KMS-11 (cell line): ENCODE measurements at regions not wholly inside any gene's neighbourhood (a gene's known extent, or its start where the extent isn't known, plus 50 kb on each side); places are given as distances from the start of the nearest gene placed in this dataset.

ENCODE experiments used
- H2AFZ ChIP-seq: fragments of 200-600 bp; sonication (generic); 2 replicates; pipeline ENCODE4 v1.6.1; 2016; ENCODE audit warnings: antibody characterized with exemption, mixed run types, low read depth
- H3K27ac ChIP-seq: fragments of 200-600 bp; sonication (generic); 2 replicates; pipeline ENCODE4 v1.6.1; 2016; ENCODE audit warnings: mild to moderate bottlenecking, mixed run types
- H3K27me3 ChIP-seq: fragments of 200-600 bp; sonication (generic); 2 replicates; pipeline ENCODE4 v1.6.1; 2017; ENCODE audit warnings: mild to moderate bottlenecking, low read depth, mixed run types, moderate library complexity; ENCODE audit not compliant: insufficient read depth
- H3K36me3 ChIP-seq: fragments of 200-600 bp; sonication (generic); 2 replicates; pipeline ENCODE4 v1.6.1; 2017; ENCODE audit warnings: mild to moderate bottlenecking, mixed run types; ENCODE audit not compliant: insufficient read depth
- H3K4me1 ChIP-seq: fragments of 200-600 bp; sonication (generic); 2 replicates; pipeline ENCODE4 v1.6.1; 2016; ENCODE audit warnings: mild to moderate bottlenecking, low read depth, mixed run types; ENCODE audit not compliant: poor library complexity, severe bottlenecking
- H3K4me2 ChIP-seq: fragments of 200-600 bp; sonication (generic); 2 replicates; pipeline ENCODE4 v1.7.0; 2016; ENCODE audit warnings: mild to moderate bottlenecking, mixed run types
- H3K4me3 ChIP-seq: fragments of 200-600 bp; sonication (generic); IDR thresholded peaks from 2 replicates; pipeline ENCODE4 v1.6.1; 2017; ENCODE audit warnings: low read depth, low read length, mixed read lengths; ENCODE audit not compliant: insufficient read depth
- H3K79me2 ChIP-seq: fragments of 200-600 bp; sonication (generic); 2 replicates; pipeline ENCODE4 v1.6.1; 2016; ENCODE audit warnings: low read depth, mixed run types; ENCODE audit not compliant: insufficient read depth
- H3K9ac ChIP-seq: fragments of 200-600 bp; sonication (generic); 2 replicates; pipeline ENCODE4 v1.6.1; 2016; ENCODE audit warnings: mild to moderate bottlenecking, mixed run types
- H4K20me1 ChIP-seq: fragments of 200-600 bp; sonication (generic); 2 replicates; pipeline ENCODE4 v1.6.1; 2016; ENCODE audit warnings: mild to moderate bottlenecking, mixed run types; ENCODE audit not compliant: insufficient read depth
- TF ChIP-seq, protein P1 (sequence below): fragments of 200-600 bp; sonication (generic); conservative IDR thresholded peaks from 2 replicates; pipeline ENCODE4 v1.6.1; 2017; ENCODE audit warnings: low read depth, mild to moderate bottlenecking, antibody characterized with exemption, low read length, moderate library complexity, mixed read lengths

DNA sequence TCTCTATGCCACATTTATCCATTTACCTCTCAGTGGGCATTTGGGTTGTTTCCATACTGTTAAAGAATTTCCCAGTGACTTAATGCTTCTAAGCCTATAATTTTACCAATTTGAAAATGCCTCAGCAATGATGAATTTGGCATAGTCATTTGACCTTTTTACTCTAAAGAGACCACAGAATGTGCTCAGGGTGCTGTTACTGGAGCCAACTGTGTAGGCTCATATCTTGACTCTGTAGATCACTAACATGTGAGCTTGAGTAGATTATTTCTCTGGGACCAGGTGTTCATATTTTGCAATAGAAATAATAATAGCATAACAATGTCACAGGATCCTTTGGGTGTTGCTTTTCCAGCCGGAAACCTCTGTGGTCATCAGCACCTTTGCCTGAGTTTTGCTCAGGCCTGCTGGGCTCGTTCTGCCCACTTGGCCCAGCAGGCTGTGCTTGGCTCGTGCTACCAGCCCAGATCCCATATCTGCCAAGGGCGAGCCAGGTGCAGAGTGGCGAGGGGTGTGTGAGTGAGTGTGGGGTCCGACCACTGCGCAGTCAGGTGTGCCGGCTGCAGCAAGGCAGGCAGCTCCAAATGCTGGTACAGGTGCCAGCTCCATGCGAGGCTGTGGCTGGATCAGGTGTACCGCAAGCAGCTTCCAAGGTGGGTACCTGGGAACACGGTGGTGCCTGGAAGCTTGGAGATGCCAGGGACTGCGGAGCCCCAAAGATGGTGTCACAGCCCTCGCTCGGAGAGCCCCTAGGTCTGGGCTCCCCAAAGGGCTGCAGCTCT is 70.6 kb upstream of the ANK2 start:
- no peaks in the 10 kb centered on the region; the same call in 1 of the 2 replicates for H3K36me3 ChIP-seq
- no peaks in the 10 kb centered on the region for H3K4me1 ChIP-seq
- H3K27me3 ChIP-seq, result no peaks in the 10 kb centered on the region
- TF ChIP-seq, protein P1, sequence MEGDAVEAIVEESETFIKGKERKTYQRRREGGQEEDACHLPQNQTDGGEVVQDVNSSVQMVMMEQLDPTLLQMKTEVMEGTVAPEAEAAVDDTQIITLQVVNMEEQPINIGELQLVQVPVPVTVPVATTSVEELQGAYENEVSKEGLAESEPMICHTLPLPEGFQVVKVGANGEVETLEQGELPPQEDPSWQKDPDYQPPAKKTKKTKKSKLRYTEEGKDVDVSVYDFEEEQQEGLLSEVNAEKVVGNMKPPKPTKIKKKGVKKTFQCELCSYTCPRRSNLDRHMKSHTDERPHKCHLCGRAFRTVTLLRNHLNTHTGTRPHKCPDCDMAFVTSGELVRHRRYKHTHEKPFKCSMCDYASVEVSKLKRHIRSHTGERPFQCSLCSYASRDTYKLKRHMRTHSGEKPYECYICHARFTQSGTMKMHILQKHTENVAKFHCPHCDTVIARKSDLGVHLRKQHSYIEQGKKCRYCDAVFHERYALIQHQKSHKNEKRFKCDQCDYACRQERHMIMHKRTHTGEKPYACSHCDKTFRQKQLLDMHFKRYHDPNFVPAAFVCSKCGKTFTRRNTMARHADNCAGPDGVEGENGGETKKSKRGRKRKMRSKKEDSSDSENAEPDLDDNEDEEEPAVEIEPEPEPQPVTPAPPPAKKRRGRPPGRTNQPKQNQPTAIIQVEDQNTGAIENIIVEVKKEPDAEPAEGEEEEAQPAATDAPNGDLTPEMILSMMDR, result no peak
- H3K9ac ChIP-seq, result no peak overlapping the region
- H3K4me3 ChIP-seq, result no peak overlapping the region
- H4K20me1 ChIP-seq, result no peaks in the 10 kb centered on the region
- no peaks in the 10 kb centered on the region for H3K79me2 ChIP-seq
- H3K4me2 ChIP-seq, result no peak overlapping the region
- no peak overlapping the region for H2AFZ ChIP-seq
- H3K27ac ChIP-seq, result no peak overlapping the region

DNA sequence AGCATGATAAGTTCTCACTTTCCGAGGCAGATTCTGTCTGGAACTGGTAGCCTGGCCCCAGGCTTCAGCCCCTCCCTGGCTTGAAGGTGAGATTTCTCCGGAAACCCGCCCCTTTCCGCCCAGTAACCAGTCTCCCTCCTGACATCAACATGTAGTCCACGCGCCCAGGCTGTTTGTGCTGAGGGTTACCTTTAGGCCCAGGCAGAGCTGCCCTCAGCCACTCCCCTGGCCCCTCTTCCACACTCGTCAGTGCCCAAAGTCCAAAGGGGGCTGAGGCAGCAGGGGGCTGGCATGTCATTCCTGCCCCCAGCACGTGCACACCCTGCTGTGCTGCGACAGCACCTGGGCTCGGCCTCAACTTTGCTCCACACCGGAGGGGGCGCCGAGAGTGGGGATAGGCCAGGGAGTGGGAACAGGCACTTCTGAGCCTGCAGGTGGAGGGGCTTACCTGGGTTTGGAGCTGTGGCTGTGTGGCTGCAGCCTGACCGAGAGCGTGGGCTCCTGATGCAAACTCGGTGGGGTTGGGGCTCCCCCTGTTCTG is 69.5 kb upstream of the ANK2 start:
- Histone ChIP-seq H3K4me1 (no peaks in the 10 kb centered on the region), H3K4me2 (no peak overlapping the region)

DNA sequence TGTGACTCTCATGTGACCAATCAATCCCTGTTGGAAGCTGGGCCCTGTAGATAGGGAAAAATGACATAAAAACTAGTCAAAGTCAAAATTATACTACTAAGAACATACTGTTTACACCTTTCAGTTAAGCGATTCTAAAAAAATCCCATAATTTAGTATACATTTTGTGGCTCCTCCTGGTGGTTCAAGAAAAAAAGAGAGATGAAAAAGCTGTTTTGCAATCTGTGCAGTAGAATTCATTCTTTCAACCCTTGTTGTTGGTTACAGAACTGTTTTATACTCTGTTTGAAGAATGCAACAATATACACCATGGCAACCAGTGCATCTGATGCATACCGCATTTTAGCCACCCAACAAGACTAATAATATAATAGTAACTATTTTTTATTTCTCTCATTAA is 66.8 kb upstream of the ANK2 start:
- TF ChIP-seq, protein P1, result no peak
- Histone ChIP-seq H3K27ac (no peak overlapping the region), H3K36me3 (no peaks in the 10 kb centered on the region), H4K20me1 (no peaks in the 10 kb centered on the region), H3K4me2 (no peak overlapping the region), H3K4me3 (no peak overlapping the region), H3K4me1 (no peaks in the 10 kb centered on the region), H3K27me3 (no peaks in the 10 kb centered on the region), H2AFZ (no peak overlapping the region), H3K9ac (no peak overlapping the region), H3K79me2 (no peaks in the 10 kb centered on the region)

More for the DNA sequence above, 69.5 kb upstream of the ANK2 start:
- no peaks in the 10 kb centered on the region for H4K20me1 ChIP-seq
- H3K79me2 ChIP-seq, result no peaks in the 10 kb centered on the region
- no peaks in the 10 kb centered on the region for H3K27me3 ChIP-seq
- TF ChIP-seq, protein P1, result no peak
- no peaks in the 10 kb centered on the region; the same call in 1 of the 2 replicates for H3K36me3 ChIP-seq
- H3K27ac ChIP-seq, result no peak overlapping the region
- no peak overlapping the region for H3K9ac ChIP-seq
- no peak overlapping the region for H3K4me3 ChIP-seq
- H2AFZ ChIP-seq, result no peak overlapping the region

DNA sequence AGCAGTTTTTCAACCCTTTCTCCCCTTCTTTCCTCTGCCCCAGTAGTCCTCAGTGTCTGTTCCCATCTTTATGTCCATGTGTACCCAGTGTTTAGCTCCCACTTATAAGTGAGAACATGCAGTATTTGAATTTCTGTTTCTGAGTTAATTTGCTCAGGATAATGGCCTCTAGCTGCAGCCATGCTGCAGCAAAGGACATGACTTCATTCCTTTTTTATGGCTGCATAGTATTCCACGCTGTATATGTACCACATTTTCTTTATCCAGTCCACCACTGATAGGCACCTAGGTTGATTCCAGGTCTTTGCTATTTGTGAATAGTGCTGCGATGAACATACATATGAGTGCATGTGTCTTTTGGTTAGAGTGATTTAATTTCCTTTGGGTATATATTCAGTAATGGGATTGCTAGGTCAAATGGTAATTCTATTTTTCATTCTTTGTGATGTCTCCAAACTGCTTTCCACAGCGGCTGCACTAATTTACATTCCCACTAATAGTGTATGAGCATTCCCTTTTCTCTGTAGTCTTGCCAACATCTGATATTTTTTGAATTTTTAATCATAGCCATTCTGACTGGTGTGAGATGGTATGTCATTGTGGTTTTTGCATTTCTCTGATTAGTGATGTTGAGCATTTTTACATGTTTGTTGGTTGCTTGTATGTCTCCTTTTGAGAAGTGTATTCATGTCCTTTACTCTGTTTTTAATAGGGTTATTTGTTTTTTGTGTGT is 54.6 kb upstream of the ANK2 start:
- Histone ChIP-seq H3K9ac (no peak overlapping the region), H3K36me3 (no peaks in the 10 kb centered on the region), H3K79me2 (no peaks in the 10 kb centered on the region), H3K4me2 (no peak overlapping the region), H3K27me3 (no peaks in the 10 kb centered on the region), H4K20me1 (no peaks in the 10 kb centered on the region), H3K4me1 (no peaks in the 10 kb centered on the region), H3K27ac (no peak overlapping the region), H3K4me3 (no peak overlapping the region), H2AFZ (no peak overlapping the region)
- TF ChIP-seq, protein P1, result no peak
